MM.1S (cell line): ENCODE measurements at regions not wholly inside any gene's neighbourhood (a gene's known extent, or its start where the extent isn't known, plus 50 kb on each side); places are given as distances from the start of the nearest gene placed in this dataset.

Source experiments
- DNase-seq: peaks from one replicate; pipeline ENCODE4 v3.0.0-alpha.2; 2015
- H2AFZ ChIP-seq: fragments of 300-600 bp; sonication (generic); 2 replicates; pipeline ENCODE4 v1.6.0; 2016; ENCODE audit warnings: antibody characterized with exemption, low read length
- H3F3A ChIP-seq: fragments of 300-600 bp; sonication (generic); 2 replicates; pipeline ENCODE4 v1.6.1; 2016; ENCODE audit warnings: mild to moderate bottlenecking, antibody characterized with exemption, low read length, moderate library complexity, mixed read lengths; ENCODE audit not compliant: insufficient read depth
- H3K27ac ChIP-seq: fragments of 300-600 bp; sonication (generic); 2 replicates; pipeline ENCODE4 v1.5.1; 2016; ENCODE audit warnings: mild to moderate bottlenecking, low read length
- H3K27me3 ChIP-seq: fragments of 300-600 bp; sonication (generic); replicated peaks from 2 replicates; pipeline ENCODE4 v1.6.0; 2016; ENCODE audit warnings: low read length; ENCODE audit not compliant: insufficient read depth
- H3K36me3 ChIP-seq: fragments of 300-600 bp; sonication (generic); replicated peaks from 2 replicates; pipeline ENCODE4 v1.6.1; 2016; ENCODE audit warnings: mild to moderate bottlenecking, low read length, mixed read lengths; ENCODE audit not compliant: insufficient read depth
- H3K4me1 ChIP-seq: fragments of 300-600 bp; sonication (generic); 2 replicates; pipeline ENCODE4 v1.6.1; 2016; ENCODE audit warnings: low read length, mixed read lengths
- H3K4me2 ChIP-seq: fragments of 300-600 bp; sonication (generic); 2 replicates; pipeline ENCODE4 v1.6.0; 2016; ENCODE audit warnings: low read depth, low read length
- H3K4me3 ChIP-seq: fragments of 300-600 bp; sonication (generic); 2 replicates; pipeline ENCODE4 v1.5.1; 2016; ENCODE audit warnings: low read length, mixed read lengths
- H3K79me2 ChIP-seq: fragments of 300-600 bp; sonication (generic); 2 replicates; pipeline ENCODE4 v1.6.1; 2016; ENCODE audit warnings: mixed run types, low read length, mixed read lengths
- H3K9ac ChIP-seq: fragments of 300-600 bp; sonication (generic); 2 replicates; pipeline ENCODE4 v1.6.1; 2016; ENCODE audit warnings: low read length, mixed read lengths
- H3K9me2 ChIP-seq: fragments of 300-600 bp; sonication (generic); replicated peaks from 2 replicates; pipeline ENCODE4 v1.6.1; 2016; ENCODE audit warnings: mild to moderate bottlenecking, low read length, mixed read lengths; ENCODE audit not compliant: insufficient read depth
- H3K9me3 ChIP-seq: fragments of 300-600 bp; sonication (generic); replicated peaks from 2 replicates; pipeline ENCODE4 v1.6.1; 2016; ENCODE audit warnings: mild to moderate bottlenecking, low read length, mixed read lengths; ENCODE audit not compliant: insufficient read depth
- H4K20me1 ChIP-seq: fragments of 300-600 bp; sonication (generic); 2 replicates; pipeline ENCODE4 v1.6.1; 2016; ENCODE audit warnings: mild to moderate bottlenecking, low read length, moderate library complexity, mixed read lengths; ENCODE audit not compliant: insufficient read depth
- CTCF ChIP-seq: fragments of 300-600 bp; sonication (generic); IDR thresholded peaks from 2 replicates; pipeline ENCODE4 v1.5.1; 2016; ENCODE audit warnings: antibody characterized with exemption, low read length, mixed read lengths
- EZH2 ChIP-seq: fragments of 300-600 bp; sonication (generic); optimal IDR thresholded peaks from 2 replicates; pipeline ENCODE3; 2017; ENCODE audit warnings: low read depth, mild to moderate bottlenecking, antibody characterized with exemption, low read length, mixed read lengths
- EZH2phosphoT487 ChIP-seq: fragments of 300-600 bp; sonication (generic); IDR thresholded peaks from 2 replicates; pipeline ENCODE4 v1.6.1; 2018; ENCODE audit warnings: antibody characterized with exemption, low read length

DNA sequence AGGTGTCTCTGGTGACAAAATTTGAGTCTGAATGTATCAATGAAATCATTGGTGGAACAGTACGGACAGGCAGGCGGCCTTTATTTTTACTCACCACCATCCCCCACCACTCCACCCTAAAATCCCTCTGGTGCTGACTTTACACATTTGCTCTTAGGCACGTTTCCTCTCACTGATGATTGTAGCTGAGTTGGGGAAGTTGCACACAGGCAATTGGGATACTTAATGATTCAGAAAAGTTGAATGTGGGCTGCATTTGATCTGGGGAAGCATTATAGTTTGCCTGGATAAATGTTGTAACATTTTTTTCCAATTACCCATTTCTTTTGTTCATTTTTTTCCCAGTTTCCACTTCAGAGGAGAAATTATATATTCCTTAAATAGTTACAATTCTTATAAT, 658.4 kb downstream of the TLR4 start:
- no peak overlapping the region for H3K27ac ChIP-seq
- no peaks in the 10 kb centered on the region for H3K4me1 ChIP-seq
- no peak for DNase-seq
- H4K20me1 ChIP-seq, result no peaks in the 10 kb centered on the region
- no peaks in the 10 kb centered on the region for H3K36me3 ChIP-seq
- no peaks in the 10 kb centered on the region for H3K79me2 ChIP-seq
- no peaks in the 10 kb centered on the region for H3K9me3 ChIP-seq
- TF ChIP-seq EZH2 (no peak), EZH2phosphoT487 (no peak), CTCF (no peak)
- no peak overlapping the region for H3K4me3 ChIP-seq
- H3F3A ChIP-seq, result no peaks in the 10 kb centered on the region
- H3K9me2 ChIP-seq, result no peaks in the 10 kb centered on the region
- H2AFZ ChIP-seq, result no peak overlapping the region
- H3K27me3 ChIP-seq, result no peaks in the 10 kb centered on the region
- H3K9ac ChIP-seq, result no peak overlapping the region
- no peak overlapping the region for H3K4me2 ChIP-seq

DNA sequence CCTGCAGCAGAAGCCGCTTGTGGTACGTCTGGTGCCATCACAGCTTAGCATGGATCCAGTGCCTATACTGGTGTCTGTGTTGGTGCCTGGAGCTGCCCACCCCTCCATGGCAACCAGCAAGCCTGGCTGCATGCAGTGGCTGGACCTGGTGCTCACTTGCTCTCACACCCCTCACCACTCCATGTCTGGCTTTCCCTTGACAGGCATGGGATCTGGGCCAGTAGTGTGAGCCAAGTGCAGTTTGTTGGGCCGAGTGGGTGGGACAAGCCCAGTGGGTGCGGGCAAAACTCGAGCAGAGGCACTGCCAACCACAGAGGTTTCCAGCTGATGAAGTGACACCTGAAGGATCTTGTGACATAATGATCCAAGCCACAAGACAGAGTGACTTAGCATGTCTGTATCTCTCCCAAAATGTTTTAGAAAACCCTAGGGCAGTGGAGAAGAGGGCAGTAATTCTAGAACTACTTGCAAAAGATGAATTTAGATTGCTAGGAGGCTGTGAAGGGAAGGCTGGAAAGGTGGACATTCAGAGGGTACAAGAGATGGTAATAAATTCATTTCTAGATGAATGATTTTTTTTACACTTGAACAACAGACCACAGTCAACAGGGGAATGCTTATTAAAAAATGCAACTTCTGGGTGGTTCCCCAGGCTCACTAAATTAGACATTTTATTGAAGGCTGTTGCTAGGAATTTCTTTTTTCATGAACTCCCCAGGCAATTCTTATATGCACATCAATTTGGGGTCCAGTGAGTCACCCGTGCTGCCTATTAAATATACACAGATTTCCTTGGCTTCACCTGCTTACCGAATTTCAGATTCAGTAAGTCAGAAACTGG, 660.3 kb downstream of the TLR4 start:
- H3K36me3 ChIP-seq, result no peaks in the 10 kb centered on the region
- no peak overlapping the region for H3K4me2 ChIP-seq
- H3F3A ChIP-seq, result no peaks in the 10 kb centered on the region
- no peak for DNase-seq
- H3K9me3 ChIP-seq, result no peaks in the 10 kb centered on the region
- no peak for TF ChIP-seq CTCF
- TF ChIP-seq EZH2, result no peak
- TF ChIP-seq EZH2phosphoT487, result no peak
- no peaks in the 10 kb centered on the region for H3K9me2 ChIP-seq
- no peaks in the 10 kb centered on the region for H3K27me3 ChIP-seq
- no peak overlapping the region for H3K4me3 ChIP-seq
- H3K4me1 ChIP-seq, result no peaks in the 10 kb centered on the region
- H3K9ac ChIP-seq, result no peak overlapping the region
- no peak overlapping the region for H3K27ac ChIP-seq
- H4K20me1 ChIP-seq, result no peaks in the 10 kb centered on the region
- H2AFZ ChIP-seq, result no peak overlapping the region
- H3K79me2 ChIP-seq, result no peaks in the 10 kb centered on the region

DNA sequence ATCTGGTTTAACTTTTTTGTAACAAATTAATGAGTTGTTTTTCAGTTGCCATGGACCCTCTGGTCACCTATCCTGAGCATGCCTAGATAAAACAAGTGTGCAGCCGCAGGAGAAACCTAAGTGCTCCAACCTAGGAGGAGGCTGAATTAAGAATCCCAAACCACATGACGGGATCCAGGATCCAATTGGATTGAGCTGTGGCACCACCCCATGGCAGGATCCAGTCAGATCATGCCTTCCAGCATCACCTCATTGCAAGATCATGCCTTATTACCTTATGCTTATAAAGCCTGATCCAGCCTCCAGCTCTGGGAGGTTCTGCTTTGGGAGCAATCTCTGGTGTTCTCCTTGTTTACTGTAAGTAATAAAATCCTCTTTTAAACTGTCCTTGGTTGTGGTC, 662.0 kb downstream of the TLR4 start:
- H2AFZ ChIP-seq, result no peak overlapping the region
- TF ChIP-seq EZH2phosphoT487 (no peak), EZH2 (no peak), CTCF (no peak)
- H3K27ac ChIP-seq, result no peak overlapping the region
- H3K79me2 ChIP-seq, result no peaks in the 10 kb centered on the region
- H3K4me1 ChIP-seq, result no peaks in the 10 kb centered on the region
- no peak overlapping the region for H3K4me3 ChIP-seq
- H3K9me2 ChIP-seq, result no peaks in the 10 kb centered on the region
- no peaks in the 10 kb centered on the region for H3F3A ChIP-seq
- H3K27me3 ChIP-seq, result no peaks in the 10 kb centered on the region
- H4K20me1 ChIP-seq, result no peaks in the 10 kb centered on the region
- H3K9me3 ChIP-seq, result no peaks in the 10 kb centered on the region
- no peaks in the 10 kb centered on the region for H3K36me3 ChIP-seq
- no peak overlapping the region for H3K4me2 ChIP-seq
- H3K9ac ChIP-seq, result no peak overlapping the region
- no peak for DNase-seq
